Jurkat, Clone E6-1 (cell line): ENCODE measurements at regions not wholly inside any gene's neighbourhood (a gene's known extent, or its start where the extent isn't known, plus 50 kb on each side); places are given as distances from the start of the nearest gene placed in this dataset.
A peak's percentile ranks its signal among the peaks of the same experiment; 100 is the strongest.
"Not testable (repeated sequence)": the region's sequence is repeated elsewhere in the genome, so short reads cannot be mapped to it uniquely, and the experiment has no call there.

Experiments
- DNase-seq: peaks from one replicate; pipeline ENCODE4 v3.0.0-alpha.2; 2011; ENCODE audit warnings: low read depth, low spot score
- H3K4me3 ChIP-seq: 2 replicates; pipeline ENCODE4 v1.5.1; 2011; ENCODE audit warnings: mild to moderate bottlenecking, low read length, control low read depth, moderate library complexity

- DNase-seq = no peak
- H3K4me3 ChIP-seq = no peak overlapping the region
Observed at GRCh38 chr14:83017296-83017695, 1483.6 kb upstream of the SEL1L start.

DNA sequence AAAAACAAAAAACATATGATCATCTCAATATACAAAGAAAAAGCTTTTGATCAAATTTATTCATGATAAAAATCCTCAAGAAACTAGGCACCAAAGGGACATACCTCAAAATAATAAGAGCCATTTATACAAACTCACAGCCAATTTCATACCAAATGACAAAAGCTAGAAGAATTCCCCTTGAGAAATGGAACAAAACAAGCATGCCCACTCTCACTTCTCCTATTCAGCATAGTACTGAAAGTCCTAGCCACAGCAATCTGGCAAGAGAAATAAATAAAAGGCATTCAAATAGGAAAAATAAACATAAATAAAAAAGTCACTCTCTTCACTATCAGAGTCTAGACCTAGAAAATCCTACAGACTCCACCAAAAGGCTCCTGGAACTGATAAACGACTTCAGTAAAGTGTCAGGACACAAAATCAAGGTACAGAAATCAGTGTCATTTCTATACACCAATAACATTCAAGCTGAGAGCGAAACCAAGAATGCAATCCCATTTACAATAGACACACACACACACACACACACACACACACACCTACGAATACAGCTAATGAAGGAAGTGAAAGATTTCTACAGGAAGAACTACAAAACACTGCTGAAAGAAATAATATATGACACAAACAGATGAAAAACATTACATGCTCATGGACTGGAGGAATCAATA lies 1486.2 kb upstream of the SEL1L start:
- no peak for DNase-seq
- no peak overlapping the region for H3K4me3 ChIP-seq

- H3K4me3 ChIP-seq = no peak overlapping the region
- no peak for DNase-seq
Observed at GRCh38 chr14:83021323-83021722, 1487.7 kb upstream of the SEL1L start.

- no peak for DNase-seq
- H3K4me3 ChIP-seq = no peak overlapping the region
Observed at GRCh38 chr14:83023369-83023768, 1489.7 kb upstream of the SEL1L start.

- no peak for DNase-seq
- H3K4me3 ChIP-seq = no peak overlapping the region
Observed at GRCh38 chr14:83041224-83041623, 1507.6 kb upstream of the SEL1L start.

GRCh38 chr14:83042858-83043257 lies 1509.2 kb upstream of the SEL1L start:
- DNase-seq = no peak

GRCh38 chr14:83044001-83044400 lies 1510.3 kb upstream of the SEL1L start:
- no peak overlapping the region for H3K4me3 ChIP-seq
- no peak for DNase-seq

More at GRCh38 chr14:83042858-83043257, 1509.2 kb upstream of the SEL1L start:
- H3K4me3 ChIP-seq = no peak overlapping the region

DNA sequence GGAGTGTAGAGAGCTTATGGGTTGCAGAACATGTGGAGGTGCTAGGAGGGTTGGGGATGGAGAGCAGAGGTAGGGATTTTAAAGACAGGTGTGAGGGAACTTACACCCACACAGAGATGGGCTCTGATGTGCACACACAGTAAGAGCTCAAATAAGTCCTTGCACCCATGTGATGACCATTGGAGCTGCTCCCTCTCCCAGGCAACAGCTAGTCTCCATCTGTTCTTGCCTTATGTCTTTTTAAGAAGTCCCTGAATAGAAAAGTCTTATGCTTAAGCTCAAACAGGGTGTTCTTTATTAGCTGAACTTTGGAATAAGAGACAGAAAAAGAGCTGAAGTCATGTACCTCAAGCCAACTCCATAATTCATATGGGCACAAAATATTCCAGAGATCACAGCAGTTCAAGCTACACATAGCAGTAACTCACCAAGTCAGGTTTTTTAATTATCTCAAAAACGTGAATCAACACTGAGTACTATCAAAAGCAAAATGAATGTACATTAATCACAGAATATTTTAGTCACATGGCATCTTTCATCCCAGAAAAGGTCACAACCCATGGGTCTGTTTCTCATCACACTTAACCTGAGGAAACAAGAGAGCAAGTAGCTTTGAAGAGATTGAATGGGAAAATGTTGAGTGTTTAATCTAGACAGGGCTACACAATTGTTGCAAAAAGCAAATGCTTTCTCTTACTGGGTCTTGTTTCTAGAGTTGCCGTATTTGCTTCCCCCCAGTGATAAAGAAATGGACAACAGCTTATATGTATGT lies 1513.6 kb upstream of the SEL1L start:
- DNase-seq = no peak
- H3K4me3 ChIP-seq = no peak overlapping the region

- no peak for DNase-seq
- no peak overlapping the region for H3K4me3 ChIP-seq
Observed at GRCh38 chr14:83053022-83053710, 1519.5 kb upstream of the SEL1L start.

GRCh38 chr14:83058068-83058467 lies 1524.4 kb upstream of the SEL1L start:
- H3K4me3 ChIP-seq = no peak overlapping the region
- DNase-seq = no peak

GRCh38 chr14:83071888-83072501 lies 1538.3 kb upstream of the SEL1L start:
- peak overlapping the region; percentile 2 for H3K4me3 ChIP-seq
- DNase-seq = peak; percentile 38

- no peak overlapping the region for H3K4me3 ChIP-seq
- DNase-seq = no peak
Observed at GRCh38 chr14:83085136-83085535, 1551.5 kb upstream of the SEL1L start.

GRCh38 chr14:83085725-83086124 lies 1552.1 kb upstream of the SEL1L start:
- no peak overlapping the region for H3K4me3 ChIP-seq

DNA sequence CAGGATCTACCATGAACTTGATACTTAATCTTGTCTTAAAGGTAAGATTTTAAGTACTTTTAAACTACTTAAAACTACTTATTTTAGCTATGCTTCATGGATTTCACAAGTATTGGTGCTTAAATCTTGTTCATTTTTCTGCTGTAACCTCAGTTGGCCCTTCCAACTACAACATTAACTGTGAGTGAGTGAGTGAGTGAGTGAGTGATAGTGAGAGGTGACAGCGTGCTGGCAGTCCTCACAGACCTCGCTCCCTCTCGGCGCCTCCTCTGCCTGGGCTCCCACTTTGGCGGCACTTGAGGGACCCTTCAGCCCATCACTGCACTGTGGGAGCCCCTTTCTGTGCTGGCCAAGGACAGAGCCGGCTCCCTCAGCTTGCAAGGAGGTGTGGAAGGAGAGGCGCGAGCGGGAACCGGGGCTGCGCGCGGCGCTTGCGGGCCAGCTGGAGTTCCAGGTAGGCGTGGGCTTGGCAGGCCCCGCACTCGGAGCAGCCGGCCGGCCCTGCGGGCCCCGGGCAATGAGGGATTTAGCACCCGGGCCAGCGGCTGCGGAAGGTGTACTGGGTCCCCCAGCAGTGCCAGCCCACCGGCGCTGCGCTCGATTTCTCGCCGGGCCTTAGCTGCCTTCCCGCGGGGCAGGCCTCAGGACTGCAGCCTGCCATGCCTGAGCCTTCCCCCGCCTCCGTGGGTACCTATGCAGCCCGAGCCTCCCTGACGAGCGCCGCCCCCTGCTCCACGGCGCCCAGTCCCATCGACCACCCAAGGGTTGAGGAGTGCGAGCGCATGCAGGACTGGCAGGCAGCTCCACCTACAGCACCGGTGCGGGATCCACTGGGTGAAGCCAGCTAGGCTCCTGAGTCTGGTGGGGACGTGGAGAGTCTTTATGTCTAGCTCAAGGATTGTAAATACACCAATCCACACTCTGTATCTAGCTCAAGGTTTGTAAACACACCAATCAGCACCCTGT lies 1558.6 kb upstream of the SEL1L start:
- not testable (repeated sequence) for DNase-seq, H3K4me3 ChIP-seq

More at GRCh38 chr14:83085725-83086124, 1552.1 kb upstream of the SEL1L start:
- DNase-seq = no peak

GRCh38 chr14:83096092-83096491 lies 1562.4 kb upstream of the SEL1L start:
- DNase-seq = no peak
- H3K4me3 ChIP-seq = no peak overlapping the region

GRCh38 chr14:83101846-83102245 lies 1568.2 kb upstream of the SEL1L start:
- H3K4me3 ChIP-seq = no peak overlapping the region
- DNase-seq = no peak

DNA sequence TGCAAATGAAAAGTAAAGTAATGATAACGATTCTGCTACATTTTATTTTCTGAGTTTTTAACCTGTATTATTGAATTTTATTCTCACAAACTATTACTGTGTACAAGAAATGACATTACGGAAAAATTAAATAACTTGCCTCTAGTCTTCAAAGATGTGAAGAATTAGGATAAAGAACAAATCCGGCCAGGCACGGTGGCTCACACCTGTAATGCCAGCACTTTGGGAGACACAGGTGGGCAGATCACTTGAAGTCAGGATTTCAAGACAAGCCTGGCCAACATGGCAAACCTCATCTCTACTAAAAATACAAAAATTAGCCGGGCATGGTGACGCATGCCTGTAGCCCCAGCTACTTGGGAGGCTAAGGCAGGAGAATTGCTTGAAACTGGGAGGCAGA lies 1584.4 kb upstream of the SEL1L start:
- no peak for DNase-seq
- no peak overlapping the region for H3K4me3 ChIP-seq

- H3K4me3 ChIP-seq = no peak overlapping the region
- DNase-seq = no peak
Observed at GRCh38 chr14:83120187-83120586, 1586.5 kb upstream of the SEL1L start.

DNA sequence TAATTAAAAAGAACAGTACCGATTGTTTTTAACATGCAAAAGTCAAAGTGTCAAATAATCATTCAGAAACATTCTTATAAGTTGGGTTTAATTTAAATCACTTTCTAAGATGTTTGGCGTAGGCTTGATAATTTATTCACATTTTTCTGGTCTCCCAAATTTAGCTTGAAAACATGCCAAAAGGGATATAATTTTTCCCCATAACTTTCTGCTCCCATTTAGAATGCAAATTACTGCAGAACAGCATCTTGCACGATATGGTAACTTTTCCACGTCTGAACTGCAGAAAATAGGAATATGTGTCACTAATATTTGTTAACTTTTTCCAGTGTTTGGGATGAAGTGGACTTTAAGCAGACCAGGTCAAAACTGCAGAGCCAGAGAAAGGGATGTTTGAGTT lies 1592.4 kb upstream of the SEL1L start:
- no peak overlapping the region for H3K4me3 ChIP-seq
- DNase-seq = no peak
